ENCODE measurements at regions not wholly inside any gene's neighbourhood (a gene's known extent, or its start where the extent isn't known, plus 50 kb on each side); places are given as distances from the start of the nearest gene placed in this dataset.

DNA sequence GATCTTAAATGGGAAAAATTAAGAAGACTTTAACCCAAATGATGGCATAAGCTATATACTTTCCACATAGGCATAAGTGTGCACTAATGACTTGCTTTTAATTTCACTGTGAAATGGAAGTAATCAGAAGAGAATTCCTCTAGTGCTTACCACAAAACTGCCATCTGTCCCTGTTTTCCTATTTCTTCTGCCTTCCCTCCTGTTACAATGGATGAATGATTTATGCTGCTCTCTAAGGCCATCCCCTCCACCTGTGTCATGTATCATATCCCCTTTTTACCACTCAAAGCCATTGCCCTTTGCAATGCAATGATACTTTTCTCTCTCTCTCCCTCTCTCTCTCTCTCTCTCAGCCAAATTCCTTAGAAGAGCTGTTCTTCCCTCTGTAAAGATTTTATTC lies 109.1 kb downstream of the C12orf50 start:
- no peaks in the 10 kb centered on the region for H3K27me3 ChIP-seq (ENCODE audit: control insufficient read depth in 2 of 2, insufficient read depth in 2 of 2, low read length in 2 of 2)
- H3K9me1 ChIP-seq (replicated peaks; ENCODE audit: control insufficient read depth, extremely low read depth, insufficient read depth, low read length), result no peaks in the 10 kb centered on the region
- dilution Hi-C loops (cut with MboI; ENCODE audit: extremely low pct_ligation_motif_present, low sequenced_read_pairs), result no loop called here
- no peak overlapping the region for H2AFZ ChIP-seq (ENCODE audit: low read depth, low read length)
- no peaks in the 10 kb centered on the region for H4K20me1 ChIP-seq (replicated peaks; ENCODE audit: control insufficient read depth, extremely low read depth, insufficient read depth, low read length)
- H3K4me2 ChIP-seq (ENCODE audit: insufficient read depth, low read length), result no peak overlapping the region
- DNase-seq (ENCODE audit: low read depth, low spot score) (no peak), FAIRE-seq (no peak)
- no TSS peak for BruUV-seq (replicated peaks)
- H3K4me1 ChIP-seq (ENCODE audit: control insufficient read depth, extremely low read depth, insufficient read depth, low read length), result no peaks in the 10 kb centered on the region
- intact Hi-C loops (cut with micrococcal nuclease), result no loop called here
- no peaks in the 10 kb centered on the region for H3K79me2 ChIP-seq (ENCODE audit: control insufficient read depth, insufficient read depth, low read length)
- H3K36me3 ChIP-seq (ENCODE audit: control insufficient read depth in 2 of 2, extremely low read depth in 1 of 2, insufficient read depth in 2 of 2, low read length in 2 of 2), result no peaks in the 10 kb centered on the region
- H3K27ac ChIP-seq (ENCODE audit: insufficient read depth, low read depth, low read length), result no peak overlapping the region
- TF ChIP-seq GATA2 (IDR thresholded peaks at IDR 0.05; ENCODE audit: insufficient read depth, insufficient read length, low read depth, low read length) (no peak), EZH2 (IDR thresholded peaks at IDR 0.05; ENCODE audit: borderline replicate concordance, low read depth, low read length, severe bottlenecking) (no peak), MAX (IDR thresholded peaks at IDR 0.05; ENCODE audit: insufficient read depth, insufficient read length) (no peak), POLR2A (IDR thresholded peaks at IDR 0.05; ENCODE audit: low read depth, low read length) (no peak), MYC (IDR thresholded peaks at IDR 0.05; ENCODE audit: low read depth, low read length) (no peak), FOS (IDR thresholded peaks at IDR 0.05; ENCODE audit: borderline replicate concordance, insufficient read depth, low read length) (no peak), JUN (IDR thresholded peaks at IDR 0.05; ENCODE audit: borderline replicate concordance, insufficient read depth, insufficient read length, low read depth) (no peak), POLR2AphosphoS5 (IDR thresholded peaks at IDR 0.05; ENCODE audit: insufficient read depth, low read depth, low read length) (no peak)
- TF ChIP-seq, protein P1, sequence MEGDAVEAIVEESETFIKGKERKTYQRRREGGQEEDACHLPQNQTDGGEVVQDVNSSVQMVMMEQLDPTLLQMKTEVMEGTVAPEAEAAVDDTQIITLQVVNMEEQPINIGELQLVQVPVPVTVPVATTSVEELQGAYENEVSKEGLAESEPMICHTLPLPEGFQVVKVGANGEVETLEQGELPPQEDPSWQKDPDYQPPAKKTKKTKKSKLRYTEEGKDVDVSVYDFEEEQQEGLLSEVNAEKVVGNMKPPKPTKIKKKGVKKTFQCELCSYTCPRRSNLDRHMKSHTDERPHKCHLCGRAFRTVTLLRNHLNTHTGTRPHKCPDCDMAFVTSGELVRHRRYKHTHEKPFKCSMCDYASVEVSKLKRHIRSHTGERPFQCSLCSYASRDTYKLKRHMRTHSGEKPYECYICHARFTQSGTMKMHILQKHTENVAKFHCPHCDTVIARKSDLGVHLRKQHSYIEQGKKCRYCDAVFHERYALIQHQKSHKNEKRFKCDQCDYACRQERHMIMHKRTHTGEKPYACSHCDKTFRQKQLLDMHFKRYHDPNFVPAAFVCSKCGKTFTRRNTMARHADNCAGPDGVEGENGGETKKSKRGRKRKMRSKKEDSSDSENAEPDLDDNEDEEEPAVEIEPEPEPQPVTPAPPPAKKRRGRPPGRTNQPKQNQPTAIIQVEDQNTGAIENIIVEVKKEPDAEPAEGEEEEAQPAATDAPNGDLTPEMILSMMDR (IDR thresholded peaks at IDR 0.05; ENCODE audit: extremely low read depth in 1 of 2, insufficient read depth in 1 of 2, low read depth in 1 of 2, low read length in 2 of 2), result no peak
- H3K4me3 ChIP-seq (replicated peaks in 1 of 3; ENCODE audit: insufficient read depth in 1 of 3, low read depth in 1 of 3, low read length in 3 of 3), result no peak overlapping the region
- no peak overlapping the region for H3K9ac ChIP-seq (replicated peaks; ENCODE audit: extremely low read depth, insufficient read depth, low read length)
- ChIA-PET CTCF (no interaction called here), POLR2A (no interaction called here)
- no peaks in the 10 kb centered on the region for H3K9me3 ChIP-seq (replicated peaks; ENCODE audit: control insufficient read depth, insufficient read depth, low read length)

Data from endothelial cell of umbilical vein (primary cell).